GM12892 (cell line): ENCODE measurements at regions not wholly inside any gene's neighbourhood (a gene's known extent, or its start where the extent isn't known, plus 50 kb on each side); places are given as distances from the start of the nearest gene placed in this dataset.

ENCODE experiments used
- POLR2A ChIP-seq: IDR thresholded peaks from 2 replicates; pipeline ENCODE4 v1.6.1; 2011; ENCODE audit warnings: low read depth, low read length, control low read depth
- TAF1 ChIP-seq: IDR thresholded peaks from 2 replicates; pipeline ENCODE4 v1.6.1; 2011; ENCODE audit warnings: low read depth, mild to moderate bottlenecking, control low read depth, low read length, borderline replicate concordance

DNA sequence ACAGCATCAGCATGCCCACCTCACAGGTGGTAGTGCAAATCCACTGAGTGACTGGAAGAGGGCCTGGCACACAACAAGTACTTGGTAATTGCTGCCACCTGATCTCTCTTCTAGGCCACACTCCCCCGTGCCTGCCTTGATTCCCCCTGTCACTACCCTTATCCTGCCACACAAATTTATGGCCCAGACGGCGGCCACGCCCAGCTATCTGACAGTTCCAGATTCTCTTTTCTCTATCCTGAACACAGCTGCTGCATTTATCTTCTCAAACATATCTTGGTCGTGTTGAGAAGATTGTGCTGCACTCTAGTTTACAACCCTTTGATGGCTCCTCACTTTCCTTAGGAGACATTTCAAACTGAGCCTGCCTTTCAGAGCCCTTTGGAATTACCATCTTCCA lies 585.2 kb downstream of the NTRK3 start:
- TF ChIP-seq POLR2A, result no peak
- no peak for TF ChIP-seq TAF1
